ENCODE measurements at regions not wholly inside any gene's neighbourhood (a gene's known extent, or its start where the extent isn't known, plus 50 kb on each side); places are given as distances from the start of the nearest gene placed in this dataset.
"Not testable (repeated sequence)": the region's sequence is repeated elsewhere in the genome, so short reads cannot be mapped to it uniquely, and the experiment has no call there.

DNA sequence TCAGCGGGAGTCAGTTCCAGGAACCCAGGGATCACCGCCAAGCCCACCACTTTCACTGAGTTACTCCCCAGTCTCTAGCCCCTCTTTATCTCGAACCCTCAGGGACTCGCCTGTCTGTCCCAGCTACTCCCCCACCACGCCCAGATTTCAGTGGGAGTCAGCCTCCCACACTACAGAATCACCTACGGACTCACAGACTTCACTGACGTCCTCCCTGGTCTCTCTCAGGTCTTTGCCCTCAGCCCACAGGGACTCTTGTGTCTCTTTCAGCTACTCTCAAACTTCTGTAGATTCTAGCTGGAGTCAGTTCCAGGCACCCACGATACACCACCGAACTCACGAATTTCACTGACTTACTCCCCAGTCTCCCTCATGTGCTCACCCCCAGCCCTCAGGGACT lies 529.2 kb downstream of the CWH43 start:
- H3K4me3 Mint-ChIP-seq; H3K4me3 ChIP-seq (ENCODE audit: low read length in 2 of 2); DNase-seq; H3K4me1 Mint-ChIP-seq; H3K27me3 Mint-ChIP-seq; H3K27ac Mint-ChIP-seq; H3K4me1 ChIP-seq (ENCODE audit: insufficient read depth, low read length); intact Hi-C loops (cut with micrococcal nuclease); H3K36me3 Mint-ChIP-seq; CTCF ChIA-PET (ENCODE audit: partially characterized antibody); H3K36me3 ChIP-seq (ENCODE audit: insufficient read depth, low read length); H3K27me3 ChIP-seq (ENCODE audit: insufficient read depth, low read length); H3K27ac ChIP-seq (ENCODE audit: low read depth, low read length); POLR2A ChIA-PET (ENCODE audit: partially characterized antibody): not testable (repeated sequence)
- peaks cover 0 to 15% of the 10 kb centered on the region in 2 donors for H3K9me3 ChIP-seq (ENCODE audit: control insufficient read depth in 1 of 2, low read length in 2 of 2)
- peaks cover 18 to 62% (median 52%) of the 10 kb centered on the region in 8 donors for H3K9me3 Mint-ChIP-seq

DNA sequence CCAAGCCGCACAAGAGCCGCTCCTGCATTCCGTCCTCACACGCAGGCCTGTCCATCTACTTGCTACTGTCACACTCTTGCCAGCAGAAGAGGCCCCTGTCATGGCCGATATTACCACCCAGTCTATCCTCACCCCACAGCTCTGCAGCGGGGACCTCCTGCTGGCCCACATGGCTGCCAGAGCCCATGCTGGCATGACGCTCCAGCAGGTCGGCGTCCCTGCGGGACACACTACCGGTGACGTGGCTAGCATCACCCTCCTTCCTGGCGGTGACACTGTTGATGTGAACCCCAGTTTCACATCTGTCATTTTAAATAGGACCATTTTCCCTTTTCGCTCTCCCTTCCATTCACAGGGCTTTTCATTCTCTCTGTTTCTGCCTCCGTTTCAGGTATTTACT lies 530.0 kb downstream of the CWH43 start:
- CTCF ChIA-PET (ENCODE audit: partially characterized antibody); H3K27ac ChIP-seq (ENCODE audit: low read depth, low read length); H3K27me3 ChIP-seq (ENCODE audit: insufficient read depth, low read length); H3K36me3 ChIP-seq (ENCODE audit: insufficient read depth, low read length); DNase-seq; intact Hi-C loops (cut with micrococcal nuclease); H3K4me1 Mint-ChIP-seq; H3K4me3 Mint-ChIP-seq; POLR2A ChIA-PET (ENCODE audit: partially characterized antibody); H3K4me3 ChIP-seq (ENCODE audit: low read length in 2 of 2); H3K36me3 Mint-ChIP-seq; H3K27me3 Mint-ChIP-seq; H3K4me1 ChIP-seq (ENCODE audit: insufficient read depth, low read length): not testable (repeated sequence)
- Mint-ChIP-seq H3K9me3 (peaks cover 15 to 56% (median 45%) of the 10 kb centered on the region in 8 donors), H3K27ac (peak overlapping the region in 1 of 7 donors; percentile 89)
- peaks cover 0 to 15% of the 10 kb centered on the region in 2 donors for H3K9me3 ChIP-seq (ENCODE audit: control insufficient read depth in 1 of 2, low read length in 2 of 2)

DNA sequence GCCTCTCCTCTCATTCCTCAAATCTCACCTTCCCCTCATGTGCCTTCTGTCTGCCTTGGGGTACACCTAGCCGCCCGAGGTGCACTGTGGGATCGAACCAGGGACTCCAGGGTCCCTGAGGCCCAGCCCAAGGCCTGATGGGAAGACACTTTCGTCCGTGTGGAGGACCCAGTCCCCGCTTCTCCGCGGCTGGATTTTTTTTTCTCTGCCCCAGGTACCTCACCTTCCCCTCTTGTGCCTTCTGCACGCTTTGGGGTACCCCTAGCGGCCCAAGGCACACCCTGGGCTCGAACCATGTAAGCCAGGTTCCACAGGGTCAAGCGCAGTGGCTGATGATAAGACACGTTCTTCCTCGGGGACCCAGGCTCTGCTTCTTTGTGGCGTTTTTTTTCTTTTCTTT lies 530.7 kb downstream of the CWH43 start:
- Histone ChIP-seq H3K9me3 (ENCODE audit: control insufficient read depth in 1 of 2, low read length in 2 of 2) (peaks cover 0 to 15% of the 10 kb centered on the region in 2 donors), H3K36me3 (ENCODE audit: insufficient read depth, low read length) (no peaks in the 10 kb centered on the region), H3K27me3 (ENCODE audit: insufficient read depth, low read length) (no peaks in the 10 kb centered on the region), H3K4me3 (ENCODE audit: low read length in 2 of 2) (no peak overlapping the region), H3K27ac (ENCODE audit: low read depth, low read length) (no peak overlapping the region), H3K4me1 (ENCODE audit: insufficient read depth, low read length) (no peaks in the 10 kb centered on the region)
- Mint-ChIP-seq H3K4me1 (peaks cover 0 to 2% (median 0%) of the 10 kb centered on the region in 4 donors), H3K27ac (no peak overlapping the region), H3K27me3 (no peaks in the 10 kb centered on the region), H3K9me3 (peaks cover 8 to 49% (median 39%) of the 10 kb centered on the region in 8 donors), H3K36me3 (peaks cover 6 to 8% of the 10 kb centered on the region in 2 donors), H3K4me3 (no peak overlapping the region)
- ChIA-PET CTCF (ENCODE audit: partially characterized antibody) (no interaction called here), POLR2A (ENCODE audit: partially characterized antibody) (no interaction called here)
- intact Hi-C loops (cut with micrococcal nuclease) = no loop called here
- DNase-seq = no peak

DNA sequence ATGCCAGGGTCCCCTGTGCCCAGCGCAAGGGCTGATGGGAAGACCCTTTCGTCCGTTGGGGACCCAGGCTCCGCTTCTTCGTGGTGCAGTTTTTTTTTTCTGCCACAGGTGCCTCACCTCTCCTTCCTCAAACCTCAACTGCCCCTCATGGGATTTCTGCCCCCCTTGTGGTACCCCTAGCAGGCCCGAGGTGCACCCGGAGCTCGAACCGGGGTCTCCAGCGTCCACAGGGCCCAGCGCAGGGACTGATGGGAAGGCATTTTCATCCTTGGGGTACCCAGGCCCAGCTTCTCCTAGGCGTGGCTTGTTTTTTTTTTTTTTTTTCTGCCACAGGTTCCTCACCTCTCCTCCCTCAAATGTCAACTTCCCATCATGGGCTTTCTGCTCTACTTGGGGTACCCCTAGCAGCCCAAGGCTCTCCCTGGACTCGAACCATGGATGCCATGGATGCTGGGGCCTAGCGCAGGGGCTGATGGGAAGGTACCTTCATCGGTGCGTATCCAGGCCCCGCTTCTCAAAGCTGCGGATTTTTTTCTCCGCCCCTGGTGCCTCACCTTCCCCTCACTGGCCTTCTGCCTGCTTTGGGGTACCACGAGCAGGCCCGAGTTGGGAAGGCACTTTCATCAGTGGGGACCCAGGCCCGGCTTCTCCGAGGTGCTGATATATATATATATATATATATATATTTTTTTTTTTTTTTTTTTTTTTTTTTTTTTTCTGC lies 531.6 kb downstream of the CWH43 start:
- H3K27ac Mint-ChIP-seq; H3K27me3 Mint-ChIP-seq; H3K9me3 ChIP-seq (ENCODE audit: control insufficient read depth in 1 of 2, low read length in 2 of 2); H3K27me3 ChIP-seq (ENCODE audit: insufficient read depth, low read length); H3K4me1 Mint-ChIP-seq; intact Hi-C loops (cut with micrococcal nuclease); H3K4me3 ChIP-seq (ENCODE audit: low read length in 2 of 2); H3K36me3 Mint-ChIP-seq; POLR2A ChIA-PET (ENCODE audit: partially characterized antibody); H3K4me1 ChIP-seq (ENCODE audit: insufficient read depth, low read length); H3K4me3 Mint-ChIP-seq; H3K27ac ChIP-seq (ENCODE audit: low read depth, low read length); DNase-seq; CTCF ChIA-PET (ENCODE audit: partially characterized antibody); H3K36me3 ChIP-seq (ENCODE audit: insufficient read depth, low read length): not testable (repeated sequence)
- peaks cover 8 to 41% (median 32%) of the 10 kb centered on the region in 8 donors for H3K9me3 Mint-ChIP-seq

DNA sequence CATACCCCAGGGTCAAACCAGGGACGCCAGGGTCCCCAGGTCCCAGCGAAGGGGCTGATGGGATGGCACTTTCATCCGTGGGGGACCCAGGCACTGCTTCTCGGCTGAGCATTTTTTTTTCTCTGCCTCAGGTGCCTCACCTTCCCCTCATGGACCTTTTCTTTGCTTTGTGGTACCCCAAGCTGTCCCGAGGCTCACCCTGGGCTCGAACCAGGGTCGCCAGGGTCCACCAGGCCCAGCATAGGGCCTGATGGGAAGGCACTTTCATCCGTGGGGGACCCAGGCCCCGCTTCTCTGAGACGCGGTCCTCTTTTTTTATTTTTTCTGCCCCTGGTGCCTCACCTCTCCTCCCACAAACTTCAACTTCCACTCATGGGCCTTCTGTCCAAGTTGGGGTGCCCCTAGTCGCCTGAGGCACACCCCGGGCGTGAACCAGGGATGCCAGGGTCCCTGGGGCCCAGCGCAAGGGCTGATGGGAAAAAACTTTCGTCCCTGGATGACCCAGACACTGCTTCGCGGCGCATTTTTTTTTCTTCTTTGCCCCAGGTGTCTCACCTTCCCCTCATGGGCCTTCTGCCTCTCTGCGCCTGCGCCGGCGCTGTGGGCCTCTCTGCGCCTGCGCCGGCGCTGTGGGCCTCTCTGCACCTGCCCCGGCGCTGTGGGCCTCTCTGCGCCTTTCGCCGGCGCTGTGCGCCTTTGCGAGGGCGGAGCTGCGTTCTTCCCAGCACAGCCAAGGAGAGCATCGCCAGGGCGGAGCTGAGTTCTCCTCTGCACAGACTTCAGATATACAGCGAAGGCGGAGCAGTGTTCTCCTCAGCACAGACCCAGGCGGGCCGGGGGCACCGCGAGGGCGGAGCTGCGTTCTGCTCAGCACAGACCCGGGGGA lies 533.3 kb downstream of the CWH43 start:
- H3K9me3 ChIP-seq (ENCODE audit: control insufficient read depth in 1 of 2, low read length in 2 of 2); POLR2A ChIA-PET (ENCODE audit: partially characterized antibody); CTCF ChIA-PET (ENCODE audit: partially characterized antibody); DNase-seq; H3K4me3 Mint-ChIP-seq; H3K27me3 ChIP-seq (ENCODE audit: insufficient read depth, low read length); H3K27ac ChIP-seq (ENCODE audit: low read depth, low read length); H3K36me3 ChIP-seq (ENCODE audit: insufficient read depth, low read length); H3K27ac Mint-ChIP-seq; H3K4me1 ChIP-seq (ENCODE audit: insufficient read depth, low read length); H3K27me3 Mint-ChIP-seq; H3K36me3 Mint-ChIP-seq; H3K4me3 ChIP-seq (ENCODE audit: low read length in 2 of 2); H3K4me1 Mint-ChIP-seq; intact Hi-C loops (cut with micrococcal nuclease): not testable (repeated sequence)
- peaks cover 3 to 28% (median 19%) of the 10 kb centered on the region in 8 donors for H3K9me3 Mint-ChIP-seq

DNA sequence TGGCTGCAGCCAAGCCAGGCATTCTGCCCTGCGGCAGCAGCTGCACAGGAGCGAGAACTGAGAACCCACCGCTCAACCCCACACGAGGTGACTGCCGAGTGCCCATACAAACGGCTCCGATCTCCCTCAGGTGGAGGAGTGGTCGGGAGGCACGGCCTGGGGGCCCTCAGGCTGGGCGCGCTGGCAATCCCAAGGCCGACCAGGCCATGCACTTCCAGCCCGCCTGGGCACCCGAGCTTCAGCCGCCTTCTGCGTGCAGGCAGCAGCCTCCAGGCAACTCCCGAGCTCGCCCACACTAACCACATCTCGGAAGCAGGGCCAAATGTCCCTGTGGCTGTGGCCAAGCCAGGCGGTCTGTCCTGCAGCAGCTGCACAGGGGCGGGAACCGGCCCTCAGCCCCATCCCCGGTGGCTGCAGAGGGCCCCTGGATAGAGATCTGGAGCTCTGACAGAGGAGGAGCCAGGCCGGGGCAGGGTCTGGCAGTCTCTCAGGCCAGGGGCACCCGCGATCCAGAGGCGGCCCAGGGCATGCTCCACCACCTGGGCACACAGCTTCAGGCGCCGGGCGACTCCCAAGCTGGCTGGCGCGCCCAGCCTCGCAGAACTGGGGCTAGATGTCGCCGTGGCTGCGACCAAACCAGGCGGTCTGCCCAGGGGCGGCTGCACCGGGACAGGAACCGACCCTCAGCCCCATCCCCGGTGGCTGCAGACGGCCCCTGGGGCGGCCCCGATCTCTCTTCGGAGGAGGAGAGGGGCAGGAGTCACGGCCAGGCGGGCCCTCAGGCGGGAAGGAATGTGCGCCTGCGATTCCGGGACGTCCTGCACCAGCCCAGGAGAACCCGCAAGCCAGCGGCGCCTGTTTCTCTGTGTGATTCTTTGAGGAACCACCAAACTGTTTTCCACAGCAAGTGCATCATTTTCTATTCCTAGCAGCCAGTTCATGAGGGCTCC lies 538.0 kb downstream of the CWH43 start:
- H3K4me1 ChIP-seq (ENCODE audit: insufficient read depth, low read length); H3K4me3 Mint-ChIP-seq; POLR2A ChIA-PET (ENCODE audit: partially characterized antibody); H3K27me3 Mint-ChIP-seq; H3K9me3 Mint-ChIP-seq; H3K36me3 ChIP-seq (ENCODE audit: insufficient read depth, low read length); H3K4me3 ChIP-seq (ENCODE audit: low read length in 2 of 2); H3K4me1 Mint-ChIP-seq; intact Hi-C loops (cut with micrococcal nuclease); CTCF ChIA-PET (ENCODE audit: partially characterized antibody); DNase-seq; H3K9me3 ChIP-seq (ENCODE audit: control insufficient read depth in 1 of 2, low read length in 2 of 2); H3K36me3 Mint-ChIP-seq; H3K27ac Mint-ChIP-seq; H3K27me3 ChIP-seq (ENCODE audit: insufficient read depth, low read length); H3K27ac ChIP-seq (ENCODE audit: low read depth, low read length): not testable (repeated sequence)
